Chondrocyte (in vitro differentiated cells): ENCODE measurements at regions not wholly inside any gene's neighbourhood (a gene's known extent, or its start where the extent isn't known, plus 50 kb on each side); places are given as distances from the start of the nearest gene placed in this dataset.

ENCODE experiments used
- DNase-seq: peaks from one replicate; pipeline ENCODE4 v3.0.0; 2021; ENCODE audit warnings: mixed read lengths, low spot score
- H3K27ac Mint-ChIP-seq: one replicate; pipeline ENCODE4 v1.8.0; 2021; ENCODE audit warnings: mild to moderate bottlenecking, moderate library complexity, mixed read lengths; ENCODE audit not compliant: unreplicated experiment
- H3K27me3 Mint-ChIP-seq: 2 replicates; pipeline ENCODE4 v1.8.0; 2021; ENCODE audit warnings: low read depth, mixed read lengths
- H3K36me3 Mint-ChIP-seq: 2 replicates; pipeline ENCODE4 v1.8.0; 2021; ENCODE audit warnings: low read depth, mixed read lengths
- H3K4me1 Mint-ChIP-seq: 2 replicates; pipeline ENCODE4 v1.8.0; 2021; ENCODE audit warnings: low read depth, mild to moderate bottlenecking, mixed read lengths
- H3K4me3 Mint-ChIP-seq: one replicate; pipeline ENCODE4 v1.8.0; 2021; ENCODE audit warnings: mild to moderate bottlenecking, moderate library complexity, mixed read lengths; ENCODE audit not compliant: unreplicated experiment
- H3K9me3 Mint-ChIP-seq: 2 replicates; pipeline ENCODE4 v1.8.0; 2021; ENCODE audit warnings: low read depth, mixed read lengths
- CTCF ChIP-seq: fragments of 200-600 bp; sonication (generic); IDR thresholded peaks from 2 replicates; pipeline ENCODE4 v1.5.0; 2021; ENCODE audit warnings: antibody characterized with exemption, mild to moderate bottlenecking, moderate library complexity

DNA sequence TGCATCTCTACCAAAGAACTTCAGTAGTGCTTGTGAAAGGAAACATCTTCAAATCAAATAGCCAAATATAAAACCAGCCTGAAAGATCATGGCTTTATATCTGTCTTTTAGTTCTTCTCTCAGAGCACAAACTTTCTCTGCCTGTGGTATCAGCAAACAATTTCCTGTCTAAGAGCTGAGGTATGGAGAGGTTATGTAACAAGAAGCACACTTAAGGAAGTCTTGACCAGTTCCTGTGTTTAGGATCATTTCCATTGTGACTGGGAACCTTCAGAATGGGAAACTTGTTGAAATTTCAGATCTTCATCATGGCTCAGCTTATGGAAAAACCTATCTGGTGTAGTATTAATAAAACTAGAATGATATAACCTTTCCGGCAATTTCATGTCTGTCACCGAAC, 148.8 kb downstream of the MBL2 start:
- H3K27me3 Mint-ChIP-seq: no peaks in the 10 kb centered on the region
- H3K4me1 Mint-ChIP-seq: peaks cover 12% of the 10 kb centered on the region
- no peaks in the 10 kb centered on the region for H3K9me3 Mint-ChIP-seq
- H3K27ac Mint-ChIP-seq: no peak overlapping the region
- DNase-seq: no peak
- no peak for TF ChIP-seq CTCF
- H3K4me3 Mint-ChIP-seq: no peak overlapping the region
- no peaks in the 10 kb centered on the region for H3K36me3 Mint-ChIP-seq

- DNase-seq: no peak
- TF ChIP-seq CTCF: no peak
- no peak overlapping the region for H3K4me3 Mint-ChIP-seq
- H3K9me3 Mint-ChIP-seq: no peaks in the 10 kb centered on the region
- H3K27me3 Mint-ChIP-seq: no peaks in the 10 kb centered on the region
- H3K36me3 Mint-ChIP-seq: no peaks in the 10 kb centered on the region
- no peaks in the 10 kb centered on the region for H3K4me1 Mint-ChIP-seq
- no peak overlapping the region for H3K27ac Mint-ChIP-seq
Measured at GRCh38 chr10:52627279-52627678, 145.3 kb downstream of the MBL2 start.

DNA sequence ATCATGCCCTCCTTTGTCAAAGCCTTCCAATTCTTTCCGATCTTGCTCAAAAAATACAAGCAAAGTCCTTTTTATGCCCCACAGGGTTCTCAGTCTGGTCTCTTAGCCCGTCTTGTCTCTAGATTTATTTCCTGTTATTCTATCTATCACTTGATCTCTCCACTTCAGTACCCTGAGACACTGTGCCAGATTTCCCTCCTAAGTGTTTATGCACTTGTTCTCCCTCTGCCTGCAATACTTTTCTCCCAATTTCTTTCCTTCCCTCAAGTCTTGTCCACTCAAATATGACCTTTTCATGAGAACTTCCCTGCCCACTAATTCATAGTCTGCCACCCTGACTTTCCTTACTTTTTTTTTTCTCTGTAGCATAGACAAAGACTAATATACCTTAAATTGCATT, 141.4 kb downstream of the MBL2 start:
- no peaks in the 10 kb centered on the region for H3K36me3 Mint-ChIP-seq
- no peak overlapping the region for H3K27ac Mint-ChIP-seq
- no peak for DNase-seq
- H3K4me1 Mint-ChIP-seq: peaks cover 4% of the 10 kb centered on the region
- TF ChIP-seq CTCF: no peak
- H3K27me3 Mint-ChIP-seq: no peaks in the 10 kb centered on the region
- H3K9me3 Mint-ChIP-seq: no peaks in the 10 kb centered on the region
- no peak overlapping the region for H3K4me3 Mint-ChIP-seq

- no peak overlapping the region for H3K27ac Mint-ChIP-seq
- no peaks in the 10 kb centered on the region for H3K9me3 Mint-ChIP-seq
- H3K36me3 Mint-ChIP-seq: no peaks in the 10 kb centered on the region
- DNase-seq: no peak
- no peaks in the 10 kb centered on the region for H3K27me3 Mint-ChIP-seq
- peaks cover 4% of the 10 kb centered on the region for H3K4me1 Mint-ChIP-seq
- TF ChIP-seq CTCF: no peak
- no peak overlapping the region for H3K4me3 Mint-ChIP-seq
Measured at GRCh38 chr10:52631648-52632047, 140.9 kb downstream of the MBL2 start.

DNA sequence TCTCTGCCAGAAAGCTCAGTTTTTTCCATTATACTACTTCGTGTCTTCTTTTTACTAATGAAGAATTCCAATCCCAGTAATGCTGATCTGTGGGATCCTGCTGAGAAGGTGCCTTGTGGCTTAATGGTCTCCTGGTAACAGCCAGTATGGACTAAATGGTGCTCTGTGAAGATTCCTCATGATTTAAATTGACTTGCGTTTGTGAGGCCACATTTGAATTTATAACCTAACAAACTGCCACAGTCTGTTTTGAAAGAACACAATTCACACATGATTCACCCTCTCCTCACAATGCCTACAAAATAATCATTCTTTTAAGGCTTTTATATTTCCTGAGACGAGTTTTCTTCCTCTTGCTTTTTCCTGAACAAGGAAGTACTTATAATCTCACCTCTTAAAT, 140.0 kb downstream of the MBL2 start:
- TF ChIP-seq CTCF: no peak
- Mint-ChIP-seq H3K9me3 (peaks cover 4% of the 10 kb centered on the region), H3K27me3 (no peaks in the 10 kb centered on the region), H3K36me3 (no peaks in the 10 kb centered on the region), H3K4me3 (no peak overlapping the region), H3K4me1 (peaks cover 4% of the 10 kb centered on the region), H3K27ac (no peak overlapping the region)
- no peak for DNase-seq
